Activated naive CD4-positive, alpha-beta T cell treated with anti-CD3 and anti-CD28 coated beads for 36 hours (primary cell): ENCODE measurements at regions not wholly inside any gene's neighbourhood (a gene's known extent, or its start where the extent isn't known, plus 50 kb on each side); places are given as distances from the start of the nearest gene placed in this dataset.

ENCODE experiments used
- CTCF ChIA-PET: fragments of 350-600 bp; sonication (Branson Sonifier 250); formaldehyde crosslinking; loops from one replicate; lab custom pipeline; 2021; ENCODE audit warnings: antibody characterized with exemption; lab: Charles Lee
- DNase-seq: peaks from one replicate; pipeline ENCODE4 v3.0.0-alpha.2; 2020
- H3K27ac Mint-ChIP-seq: one replicate; pipeline ENCODE4 v1.8.0; 2021; ENCODE audit warnings: mild to moderate bottlenecking, mixed read lengths
- H3K27me3 Mint-ChIP-seq: one replicate; pipeline ENCODE4 v1.8.0; 2021; ENCODE audit warnings: low read depth, mixed read lengths
- H3K36me3 Mint-ChIP-seq: one replicate; pipeline ENCODE4 v1.8.0; 2021; ENCODE audit warnings: low read depth, mixed read lengths
- H3K4me1 Mint-ChIP-seq: one replicate; pipeline ENCODE4 v1.8.0; 2021; ENCODE audit warnings: low read depth, mixed read lengths
- H3K4me3 Mint-ChIP-seq: one replicate; pipeline ENCODE4 v1.8.0; 2021; ENCODE audit warnings: mild to moderate bottlenecking, moderate library complexity, mixed read lengths
- H3K9me3 Mint-ChIP-seq: one replicate; pipeline ENCODE4 v1.8.0; 2021; ENCODE audit warnings: mixed read lengths
- intact Hi-C: fragments of 100-400 bp; cut with micrococcal nuclease; formaldehyde crosslinking; loops from one replicate; pipeline ENCODE4 v1.15.1; 2023

DNA sequence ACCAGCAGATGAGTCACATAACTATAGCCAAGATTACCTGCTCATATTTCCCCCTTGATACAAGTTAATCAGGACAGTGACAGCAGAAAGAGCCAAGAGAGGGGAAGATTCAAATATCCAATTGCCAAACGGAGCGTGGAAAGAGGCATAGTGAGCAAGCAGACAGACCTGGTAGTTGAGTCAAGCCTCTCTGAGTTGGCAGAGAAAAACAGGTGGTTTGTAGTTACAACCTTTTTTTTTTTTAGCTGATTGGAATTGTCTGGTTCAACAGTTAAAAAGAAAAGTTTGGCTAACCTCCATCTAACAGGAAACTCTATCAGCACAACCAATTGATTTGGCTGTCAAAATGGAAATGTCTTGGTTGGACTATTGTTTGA, 272.1 kb downstream of the TLE1 start:
- H3K27ac Mint-ChIP-seq: no peak overlapping the region
- no peak for DNase-seq
- H3K4me1 Mint-ChIP-seq: no peaks in the 10 kb centered on the region
- peaks cover 2% of the 10 kb centered on the region for H3K9me3 Mint-ChIP-seq
- intact Hi-C loops: no loop called here
- no peak overlapping the region for H3K4me3 Mint-ChIP-seq
- no peaks in the 10 kb centered on the region for H3K36me3 Mint-ChIP-seq
- CTCF ChIA-PET: no interaction called here
- H3K27me3 Mint-ChIP-seq: no peaks in the 10 kb centered on the region

DNA sequence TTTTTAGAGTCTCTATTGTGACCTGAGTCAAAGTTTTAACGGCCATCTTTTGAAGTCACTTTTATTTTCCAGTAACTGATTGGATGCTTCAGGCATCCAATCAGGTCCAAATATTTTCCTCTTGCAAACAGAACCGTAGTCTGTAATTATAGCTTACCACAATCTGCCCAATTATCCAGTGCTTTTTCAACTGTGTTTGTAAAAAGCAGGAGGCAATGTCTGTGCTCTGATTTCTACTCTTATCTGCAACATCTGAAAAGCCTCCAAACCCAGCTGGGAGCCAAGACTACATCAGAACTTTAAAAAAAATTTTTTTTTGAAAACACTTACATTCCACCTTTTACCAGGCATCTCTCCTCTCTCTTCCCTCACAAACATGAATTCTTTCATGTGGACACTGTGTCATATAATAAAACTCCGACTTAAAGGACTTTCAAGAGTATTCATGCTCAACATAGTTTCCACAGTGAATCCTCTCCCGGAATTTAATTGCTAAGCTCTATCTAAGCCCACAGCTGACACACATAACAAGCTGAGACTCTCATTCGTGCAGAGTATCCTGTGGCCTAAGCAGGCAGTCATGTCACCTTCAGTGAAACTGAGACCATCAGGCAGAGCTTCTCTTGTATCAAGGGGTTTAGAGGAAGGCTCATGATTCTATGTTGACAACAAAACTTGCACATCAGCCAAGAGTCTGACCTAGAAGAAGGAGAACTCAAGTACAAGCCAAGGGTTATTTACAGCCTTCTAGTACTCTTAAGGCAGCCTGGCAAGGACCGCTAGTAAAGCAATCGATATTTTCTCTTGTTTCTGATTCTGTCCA, 272.7 kb downstream of the TLE1 start:
- intact Hi-C loops: no loop called here
- H3K27ac Mint-ChIP-seq: no peak overlapping the region
- no peaks in the 10 kb centered on the region for H3K27me3 Mint-ChIP-seq
- no peaks in the 10 kb centered on the region for H3K4me1 Mint-ChIP-seq
- CTCF ChIA-PET: no interaction called here
- H3K9me3 Mint-ChIP-seq: peaks cover 2% of the 10 kb centered on the region
- no peak for DNase-seq
- H3K4me3 Mint-ChIP-seq: no peak overlapping the region
- no peaks in the 10 kb centered on the region for H3K36me3 Mint-ChIP-seq

- Mint-ChIP-seq H3K4me1 (no peaks in the 10 kb centered on the region), H3K36me3 (no peaks in the 10 kb centered on the region), H3K27ac (no peak overlapping the region), H3K9me3 (peaks cover 3% of the 10 kb centered on the region), H3K27me3 (no peaks in the 10 kb centered on the region), H3K4me3 (no peak overlapping the region)
- no peak for DNase-seq
- CTCF ChIA-PET: no interaction called here
- intact Hi-C loops: no loop called here
Measured at GRCh38 chr9:81414836-81415235, 274.5 kb downstream of the TLE1 start.

- Mint-ChIP-seq H3K4me3 (no peak overlapping the region), H3K36me3 (no peaks in the 10 kb centered on the region), H3K27ac (no peak overlapping the region), H3K27me3 (no peaks in the 10 kb centered on the region), H3K9me3 (peaks cover 3% of the 10 kb centered on the region), H3K4me1 (no peaks in the 10 kb centered on the region)
- no peak for DNase-seq
- intact Hi-C loops: no loop called here
- CTCF ChIA-PET: no interaction called here
Measured at GRCh38 chr9:81411961-81412360, 277.4 kb downstream of the TLE1 start.

GRCh38 chr9:81410201-81410600, 279.1 kb downstream of the TLE1 start:
- Mint-ChIP-seq H3K27ac (no peak overlapping the region), H3K27me3 (no peaks in the 10 kb centered on the region), H3K4me3 (no peak overlapping the region), H3K36me3 (no peaks in the 10 kb centered on the region), H3K4me1 (no peaks in the 10 kb centered on the region), H3K9me3 (peaks cover 1% of the 10 kb centered on the region)
- CTCF ChIA-PET: no interaction called here
- DNase-seq: no peak
- intact Hi-C loops: no loop called here

- H3K36me3 Mint-ChIP-seq: no peaks in the 10 kb centered on the region
- H3K9me3 Mint-ChIP-seq: peaks cover 1% of the 10 kb centered on the region
- no peak overlapping the region for H3K27ac Mint-ChIP-seq
- H3K4me3 Mint-ChIP-seq: no peak overlapping the region
- no peak for DNase-seq
- intact Hi-C loops: no loop called here
- peaks cover 3% of the 10 kb centered on the region for H3K27me3 Mint-ChIP-seq
- CTCF ChIA-PET: no interaction called here
- H3K4me1 Mint-ChIP-seq: no peaks in the 10 kb centered on the region
Measured at GRCh38 chr9:81408951-81409350, 280.4 kb downstream of the TLE1 start.

DNA sequence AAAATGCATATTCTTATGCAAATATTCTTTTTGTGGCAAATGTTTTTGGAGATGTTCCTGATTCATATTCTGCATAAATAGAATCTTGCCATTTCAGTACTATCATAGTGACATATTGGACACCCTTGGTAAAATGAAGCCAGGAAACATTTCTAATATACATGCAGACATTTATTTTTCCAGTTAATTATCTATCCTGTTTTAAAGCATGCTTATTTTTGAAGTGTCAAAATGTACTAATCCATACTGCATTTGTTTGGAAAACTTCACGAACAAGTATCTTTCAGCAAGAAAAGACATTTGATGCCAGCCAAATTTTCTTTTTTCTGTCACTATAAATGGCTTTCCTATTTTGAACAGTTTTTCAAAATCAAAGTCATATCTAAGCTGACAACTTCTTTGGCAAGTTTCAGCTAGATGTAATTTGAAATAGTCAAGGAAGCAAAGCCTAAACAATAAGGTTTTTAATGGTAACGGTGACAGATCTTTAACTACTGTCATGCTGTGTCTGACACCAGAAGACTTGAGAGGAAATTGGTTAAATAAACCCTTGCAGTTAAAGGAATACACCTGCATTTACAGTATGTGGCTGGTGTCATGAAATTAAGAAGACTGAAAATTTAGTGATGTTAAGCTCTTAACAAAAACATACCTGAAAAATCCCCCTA, 284.3 kb downstream of the TLE1 start:
- Mint-ChIP-seq H3K4me1 (no peaks in the 10 kb centered on the region), H3K4me3 (no peak overlapping the region), H3K9me3 (no peaks in the 10 kb centered on the region), H3K27me3 (peaks cover 3% of the 10 kb centered on the region), H3K27ac (no peak overlapping the region), H3K36me3 (no peaks in the 10 kb centered on the region)
- DNase-seq: no peak
- CTCF ChIA-PET: no interaction called here
- intact Hi-C loops: no loop called here

GRCh38 chr9:81397481-81398381, 291.6 kb downstream of the TLE1 start:
- no peaks in the 10 kb centered on the region for H3K4me1 Mint-ChIP-seq
- no peaks in the 10 kb centered on the region for H3K27me3 Mint-ChIP-seq
- CTCF ChIA-PET: no interaction called here
- intact Hi-C loops: no loop called here
- no peak for DNase-seq
- H3K27ac Mint-ChIP-seq: no peak overlapping the region
- no peaks in the 10 kb centered on the region for H3K36me3 Mint-ChIP-seq
- H3K4me3 Mint-ChIP-seq: no peak overlapping the region
- no peaks in the 10 kb centered on the region for H3K9me3 Mint-ChIP-seq

DNA sequence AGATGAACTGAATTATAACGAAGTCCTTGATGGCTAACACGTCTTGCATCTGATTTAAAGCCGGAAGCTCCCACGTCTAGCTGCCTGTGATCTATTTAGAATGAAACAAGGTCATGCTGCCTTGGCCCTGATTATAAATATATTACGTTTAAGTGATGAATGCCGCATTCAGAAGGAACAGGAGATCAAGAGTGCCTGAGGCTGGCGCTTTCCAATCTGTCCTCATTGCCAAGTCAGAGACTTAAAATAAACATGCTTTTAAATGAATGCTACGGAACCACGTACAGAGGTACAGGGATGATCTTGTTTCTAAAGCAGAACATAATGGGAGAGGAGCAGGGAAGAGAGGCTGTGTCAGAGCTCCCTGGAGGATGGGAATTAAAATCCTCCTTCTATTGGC, 292.8 kb downstream of the TLE1 start:
- Mint-ChIP-seq H3K4me1 (no peaks in the 10 kb centered on the region), H3K27me3 (no peaks in the 10 kb centered on the region), H3K36me3 (no peaks in the 10 kb centered on the region), H3K9me3 (peaks cover 3% of the 10 kb centered on the region), H3K27ac (no peak overlapping the region), H3K4me3 (no peak overlapping the region)
- DNase-seq: no peak
- intact Hi-C loops: no loop called here
- CTCF ChIA-PET: no interaction called here

- Mint-ChIP-seq H3K27ac (no peak overlapping the region), H3K27me3 (no peaks in the 10 kb centered on the region), H3K4me1 (no peaks in the 10 kb centered on the region), H3K4me3 (no peak overlapping the region), H3K36me3 (no peaks in the 10 kb centered on the region), H3K9me3 (peaks cover 3% of the 10 kb centered on the region)
- intact Hi-C loops: no loop called here
- no peak for DNase-seq
- CTCF ChIA-PET: no interaction called here
Measured at GRCh38 chr9:81395676-81396054, 293.7 kb downstream of the TLE1 start.

- peaks cover 3% of the 10 kb centered on the region for H3K9me3 Mint-ChIP-seq
- no peak for DNase-seq
- no peaks in the 10 kb centered on the region for H3K4me1 Mint-ChIP-seq
- intact Hi-C loops: no loop called here
- no peak overlapping the region for H3K27ac Mint-ChIP-seq
- no peak overlapping the region for H3K4me3 Mint-ChIP-seq
- H3K36me3 Mint-ChIP-seq: no peaks in the 10 kb centered on the region
- CTCF ChIA-PET: no interaction called here
- no peaks in the 10 kb centered on the region for H3K27me3 Mint-ChIP-seq
Measured at GRCh38 chr9:81394881-81395675, 294.3 kb downstream of the TLE1 start.
